ENCODE measurements at regions not wholly inside any gene's neighbourhood (a gene's known extent, or its start where the extent isn't known, plus 50 kb on each side); places are given as distances from the start of the nearest gene placed in this dataset.

- DNase-seq (ENCODE audit: low read depth): no peak
- no peak overlapping the region for H3K4me3 ChIP-seq (ENCODE audit: control insufficient read depth, low read depth, low read length)
- TF ChIP-seq, protein P1, sequence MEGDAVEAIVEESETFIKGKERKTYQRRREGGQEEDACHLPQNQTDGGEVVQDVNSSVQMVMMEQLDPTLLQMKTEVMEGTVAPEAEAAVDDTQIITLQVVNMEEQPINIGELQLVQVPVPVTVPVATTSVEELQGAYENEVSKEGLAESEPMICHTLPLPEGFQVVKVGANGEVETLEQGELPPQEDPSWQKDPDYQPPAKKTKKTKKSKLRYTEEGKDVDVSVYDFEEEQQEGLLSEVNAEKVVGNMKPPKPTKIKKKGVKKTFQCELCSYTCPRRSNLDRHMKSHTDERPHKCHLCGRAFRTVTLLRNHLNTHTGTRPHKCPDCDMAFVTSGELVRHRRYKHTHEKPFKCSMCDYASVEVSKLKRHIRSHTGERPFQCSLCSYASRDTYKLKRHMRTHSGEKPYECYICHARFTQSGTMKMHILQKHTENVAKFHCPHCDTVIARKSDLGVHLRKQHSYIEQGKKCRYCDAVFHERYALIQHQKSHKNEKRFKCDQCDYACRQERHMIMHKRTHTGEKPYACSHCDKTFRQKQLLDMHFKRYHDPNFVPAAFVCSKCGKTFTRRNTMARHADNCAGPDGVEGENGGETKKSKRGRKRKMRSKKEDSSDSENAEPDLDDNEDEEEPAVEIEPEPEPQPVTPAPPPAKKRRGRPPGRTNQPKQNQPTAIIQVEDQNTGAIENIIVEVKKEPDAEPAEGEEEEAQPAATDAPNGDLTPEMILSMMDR (IDR thresholded peaks at IDR 0.05; ENCODE audit: control insufficient read depth, insufficient read depth, low read depth, low read length, missing control alignments): no peak
Measured at GRCh38 chr5:40165106-40165788, 514.5 kb upstream of the PTGER4 start.

DNA sequence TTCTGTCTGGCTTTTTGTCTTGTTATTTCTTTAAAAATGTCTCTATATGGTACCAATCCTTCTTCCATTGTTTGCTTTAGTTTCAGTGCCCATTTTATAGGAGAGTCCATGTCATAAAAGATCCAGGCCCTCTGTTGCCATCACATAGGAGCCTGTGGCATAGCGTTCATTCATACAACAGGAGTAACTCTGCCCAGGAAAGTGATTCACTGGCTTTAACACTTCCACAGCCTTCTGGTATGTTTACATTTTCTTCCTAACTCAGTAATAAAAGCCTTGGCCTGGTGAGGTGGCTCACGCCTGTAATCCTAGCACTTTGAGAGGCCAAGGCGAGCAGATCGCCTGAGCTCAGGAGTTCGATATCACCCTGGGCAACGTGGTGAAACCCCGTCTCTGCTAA lies 519.3 kb upstream of the PTGER4 start:
- no peak overlapping the region for H3K4me3 ChIP-seq (ENCODE audit: control insufficient read depth, low read depth, low read length)
- TF ChIP-seq, protein P1 (IDR thresholded peaks at IDR 0.05; ENCODE audit: control insufficient read depth, insufficient read depth, low read depth, low read length, missing control alignments): no peak
- no peak for DNase-seq (ENCODE audit: low read depth)

DNA sequence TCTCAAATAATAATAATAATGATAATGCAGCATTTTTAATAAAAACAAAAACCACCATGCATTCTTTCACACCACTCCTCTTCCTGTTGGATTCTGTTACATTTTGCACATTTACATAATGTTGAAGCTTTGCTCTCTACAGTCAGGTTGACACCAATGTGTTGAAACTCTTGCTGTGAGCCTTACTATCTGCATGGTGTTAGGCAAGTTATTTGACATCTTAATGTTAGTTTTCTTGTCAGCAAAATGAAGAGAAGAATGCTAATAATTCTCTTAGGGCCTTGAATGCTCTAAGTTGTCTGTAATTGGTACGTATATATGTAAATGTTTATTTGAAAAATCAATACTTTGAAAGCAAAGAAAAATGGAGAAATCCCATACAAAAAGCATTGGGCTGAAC lies 525.5 kb upstream of the PTGER4 start:
- TF ChIP-seq, protein P1 (IDR thresholded peaks at IDR 0.05; ENCODE audit: control insufficient read depth, insufficient read depth, low read depth, low read length, missing control alignments): no peak
- H3K4me3 ChIP-seq (ENCODE audit: control insufficient read depth, low read depth, low read length): no peak overlapping the region
- DNase-seq (ENCODE audit: low read depth): no peak

- H3K4me3 ChIP-seq (ENCODE audit: control insufficient read depth, low read depth, low read length): no peak overlapping the region
- TF ChIP-seq, protein P1 (IDR thresholded peaks at IDR 0.05; ENCODE audit: control insufficient read depth, insufficient read depth, low read depth, low read length, missing control alignments): no peak
Measured at GRCh38 chr5:40150896-40151295, 528.8 kb upstream of the PTGER4 start.

GRCh38 chr5:40141896-40142295 lies 537.8 kb upstream of the PTGER4 start:
- H3K4me3 ChIP-seq (ENCODE audit: control insufficient read depth, low read depth, low read length): no peak overlapping the region

More at GRCh38 chr5:40150896-40151295, 528.8 kb upstream of the PTGER4 start:
- no peak for DNase-seq (ENCODE audit: low read depth)

GRCh38 chr5:40141418-40141817 lies 538.3 kb upstream of the PTGER4 start:
- no peak overlapping the region for H3K4me3 ChIP-seq (ENCODE audit: control insufficient read depth, low read depth, low read length)
- TF ChIP-seq, protein P1 (IDR thresholded peaks at IDR 0.05; ENCODE audit: control insufficient read depth, insufficient read depth, low read depth, low read length, missing control alignments): no peak
- DNase-seq (ENCODE audit: low read depth): no peak

More at GRCh38 chr5:40141896-40142295, 537.8 kb upstream of the PTGER4 start:
- DNase-seq (ENCODE audit: low read depth): no peak
- TF ChIP-seq, protein P1 (IDR thresholded peaks at IDR 0.05; ENCODE audit: control insufficient read depth, insufficient read depth, low read depth, low read length, missing control alignments): no peak
